Liver (tissue), 8 donors: ENCODE measurements at regions not wholly inside any gene's neighbourhood (a gene's known extent, or its start where the extent isn't known, plus 50 kb on each side); places are given as distances from the start of the nearest gene placed in this dataset.

ENCODE experiments used
- DNase-seq: peaks from one replicate; pipeline ENCODE4 v3.0.0-alpha.2; 2017; ENCODE audit warnings: low spot score
- H3K27ac ChIP-seq, 2 donors: one replicate each; pipeline ENCODE4 v1.7.0; 2013; ENCODE audit warnings: inconsistent platforms in 2 of 2, low read length in 2 of 2, control low read depth in 1 of 2, low read depth in 1 of 2, mild to moderate bottlenecking in 1 of 2
- H3K27me3 ChIP-seq, 4 donors: one replicate each; pipeline versions ENCODE4 v1.6.1 to v1.7.0; 2013; ENCODE audit warnings: low read length in 3 of 4, inconsistent platforms in 1 of 4, mild to moderate bottlenecking in 1 of 4, moderate library complexity in 1 of 4; ENCODE audit not compliant: control insufficient read depth in 4 of 4, insufficient read depth in 4 of 4
- H3K36me3 ChIP-seq, 4 donors: one replicate each; pipeline versions ENCODE4 v1.6.1 to v1.7.0; 2013; ENCODE audit warnings: low read length in 3 of 4, mild to moderate bottlenecking in 3 of 4, low read depth in 1 of 4, moderate library complexity in 1 of 4; ENCODE audit not compliant: control insufficient read depth in 4 of 4, insufficient read depth in 3 of 4
- H3K4me1 ChIP-seq, 4 donors: one replicate each; pipeline versions ENCODE4 v1.6.1 to v1.7.0; 2013; ENCODE audit warnings: low read length in 3 of 4, mild to moderate bottlenecking in 3 of 4, moderate library complexity in 1 of 4; ENCODE audit not compliant: control insufficient read depth in 4 of 4, insufficient read depth in 4 of 4
- H3K4me3 ChIP-seq, 3 donors: one replicate each; pipeline versions ENCODE4 v1.6.1 to v1.7.0; 2013; ENCODE audit warnings: low read length in 3 of 3, control low read depth in 1 of 3, low read depth in 1 of 3, mild to moderate bottlenecking in 1 of 3
- H3K9ac ChIP-seq, 2 donors: one replicate each; pipeline ENCODE4 v1.7.0; 2013; ENCODE audit warnings: low read length in 2 of 2, mild to moderate bottlenecking in 2 of 2, moderate library complexity in 2 of 2, control low read depth in 1 of 2, low read depth in 1 of 2
- H3K9me3 ChIP-seq, 4 donors: one replicate each; pipeline versions ENCODE4 v1.6.1 to v1.7.0; 2013; ENCODE audit warnings: low read length in 3 of 4; ENCODE audit not compliant: control insufficient read depth in 4 of 4
- ATF3 ChIP-seq: IDR thresholded peaks from 2 replicates; pipeline ENCODE4 v1.6.1; 2016; ENCODE audit warnings: antibody characterized with exemption
- CTCF ChIP-seq: fragments of 150-350 bp; IDR thresholded peaks from 2 replicates; pipeline ENCODE4 v1.5.1; 2017; ENCODE audit warnings: improper control_type of control experiment, low read depth, low read length; ENCODE audit not compliant: missing input control
- EGR1 ChIP-seq, 2 donors: IDR thresholded peaks; 2 replicates each; pipeline ENCODE4 v1.6.1; 2016 to 2018; ENCODE audit warnings: antibody characterized with exemption in 2 of 2, low read depth in 2 of 2
- FOXA1 ChIP-seq: IDR thresholded peaks from 2 replicates; pipeline ENCODE4 v1.6.1; 2016; ENCODE audit warnings: antibody characterized with exemption
- FOXA2 ChIP-seq: IDR thresholded peaks from 2 replicates; pipeline ENCODE4 v1.6.1; 2016; ENCODE audit warnings: antibody characterized with exemption
- GABPA ChIP-seq, 2 donors: IDR thresholded peaks in 1 of 2; conservative IDR thresholded peaks in 1 of 2; 2 replicates each; pipeline ENCODE4 v1.6.1; 2016; ENCODE audit warnings: antibody characterized with exemption in 2 of 2, mild to moderate bottlenecking in 1 of 2, moderate library complexity in 1 of 2
- HNF4A ChIP-seq, 2 donors: conservative IDR thresholded peaks; 2 replicates each; pipeline ENCODE4 v1.6.1; 2016; ENCODE audit warnings: antibody characterized with exemption in 2 of 2, mild to moderate bottlenecking in 2 of 2
- HNF4G ChIP-seq: IDR thresholded peaks from 2 replicates; pipeline ENCODE4 v1.6.1; 2016; ENCODE audit warnings: antibody characterized with exemption
- JUND ChIP-seq, 2 donors: IDR thresholded peaks; 2 replicates each; pipeline ENCODE4 v1.6.1; 2016; ENCODE audit warnings: antibody characterized with exemption in 2 of 2
- MAX ChIP-seq: IDR thresholded peaks from 2 replicates; pipeline ENCODE4 v1.6.1; 2016; ENCODE audit warnings: antibody characterized with exemption
- NR2F2 ChIP-seq: IDR thresholded peaks from 2 replicates; pipeline ENCODE4 v1.6.1; 2016; ENCODE audit warnings: antibody characterized with exemption
- RAD21 ChIP-seq, 2 donors: IDR thresholded peaks; 2 replicates each; pipeline ENCODE4 v1.6.1; 2016; ENCODE audit warnings: antibody characterized with exemption in 2 of 2, mild to moderate bottlenecking in 2 of 2
- REST ChIP-seq: IDR thresholded peaks from 2 replicates; pipeline ENCODE4 v1.6.1; 2016; ENCODE audit warnings: antibody characterized with exemption, mild to moderate bottlenecking
- RXRA ChIP-seq, 2 donors: IDR thresholded peaks; 2 replicates each; pipeline ENCODE4 v1.6.1; 2017 to 2018; ENCODE audit warnings: antibody characterized with exemption in 2 of 2, mild to moderate bottlenecking in 1 of 2
- SP1 ChIP-seq: IDR thresholded peaks from 2 replicates; pipeline ENCODE4 v1.6.1; 2018; ENCODE audit warnings: antibody characterized with exemption, mild to moderate bottlenecking
- TAF1 ChIP-seq: conservative IDR thresholded peaks from 2 replicates; pipeline ENCODE4 v1.6.1; 2016; ENCODE audit warnings: antibody characterized with exemption, mild to moderate bottlenecking
- YY1 ChIP-seq: IDR thresholded peaks from 2 replicates; pipeline ENCODE4 v1.6.1; 2016; ENCODE audit warnings: antibody characterized with exemption, mild to moderate bottlenecking
- ZBTB33 ChIP-seq: IDR thresholded peaks from 2 replicates; pipeline ENCODE4 v1.6.1; 2016; ENCODE audit warnings: antibody characterized with exemption
- WGBS: extraction: QIAGEN DNeasy Blood & Tissue Kit; methylation state at CpG from one replicate; pipeline ENCODE4 v1.1.7; 2013; 5-methylcytosine and 5-hydroxymethylcytosine counted together
- donor health status: healthy.
- donor health status: healthy.
- donor health status: healthy.
- donor health status: healthy.
- donor health status: healthy.

GRCh38 chr10:131000244-131000643 lies 311.3 kb downstream of the TCERG1L start (continued):
- TF ChIP-seq REST: no peak
- no peak for TF ChIP-seq FOXA2
- TF ChIP-seq FOXA1: no peak
- no peak for TF ChIP-seq SP1
- no peak for TF ChIP-seq GABPA (IDR thresholded peaks at IDR 0.05 in 1 of 2, conservative IDR thresholded peaks at IDR 0.05 in 1 of 2)
- TF ChIP-seq YY1: no peak
- TF ChIP-seq TAF1: no peak

GRCh38 chr10:131000743-131001142 lies 310.8 kb downstream of the TCERG1L start:
- H3K27me3 ChIP-seq: peaks cover 0 to 6% (median 2%) of the 10 kb centered on the region in 4 donors
- peaks cover 0 to 3% (median 2%) of the 10 kb centered on the region in 4 donors for H3K9me3 ChIP-seq
- no peak overlapping the region for H3K4me3 ChIP-seq
- H3K27ac ChIP-seq: no peak overlapping the region
- H3K9ac ChIP-seq: no peak overlapping the region
- H3K36me3 ChIP-seq: no peaks in the 10 kb centered on the region
- no peaks in the 10 kb centered on the region for H3K4me1 ChIP-seq
- DNase-seq: peak; percentile 17
- WGBS: 55% methylated on average over 4 of the region's 4 CpGs
- TF ChIP-seq REST (no peak), FOXA1 (no peak), RAD21 (IDR thresholded peaks at IDR 0.05) (no peak), SP1 (no peak), ZBTB33 (no peak), JUND (IDR thresholded peaks at IDR 0.05) (no peak), MAX (no peak), RXRA (IDR thresholded peaks at IDR 0.05) (no peak), NR2F2 (no peak), HNF4A (conservative IDR thresholded peaks at IDR 0.05) (no peak), YY1 (no peak), GABPA (IDR thresholded peaks at IDR 0.05 in 1 of 2, conservative IDR thresholded peaks at IDR 0.05 in 1 of 2) (no peak), FOXA2 (no peak), CTCF (no peak), HNF4G (no peak), ATF3 (no peak), TAF1 (no peak), EGR1 (IDR thresholded peaks at IDR 0.05; ENCODE audit: low read depth in 2 of 2) (no peak)
